GM13976 (cell line): ENCODE measurements at regions not wholly inside any gene's neighbourhood (a gene's known extent, or its start where the extent isn't known, plus 50 kb on each side); places are given as distances from the start of the nearest gene placed in this dataset.

Experiments used
- DNase-seq: peaks from one replicate; pipeline ENCODE4 v3.0.0; 2012; ENCODE audit warnings: low spot score
- in situ Hi-C: fragments of 300-500 bp; cut with MboI; formaldehyde crosslinking; loops from one replicate; pipeline ENCODE4 v1.12.0; 2022; ENCODE audit warnings: low sequenced_read_pairs, mixed read lengths, inconsistent platforms; ENCODE audit not compliant: unreplicated experiment
- TF ChIP-seq, protein P1 (sequence below): IDR thresholded peaks from 2 replicates; pipeline ENCODE4 v1.5.1; 2012; ENCODE audit warnings: borderline replicate concordance, mild to moderate bottlenecking; ENCODE audit not compliant: insufficient read depth; ENCODE audit errors: extremely low read depth, missing control alignments, control extremely low read depth

DNA sequence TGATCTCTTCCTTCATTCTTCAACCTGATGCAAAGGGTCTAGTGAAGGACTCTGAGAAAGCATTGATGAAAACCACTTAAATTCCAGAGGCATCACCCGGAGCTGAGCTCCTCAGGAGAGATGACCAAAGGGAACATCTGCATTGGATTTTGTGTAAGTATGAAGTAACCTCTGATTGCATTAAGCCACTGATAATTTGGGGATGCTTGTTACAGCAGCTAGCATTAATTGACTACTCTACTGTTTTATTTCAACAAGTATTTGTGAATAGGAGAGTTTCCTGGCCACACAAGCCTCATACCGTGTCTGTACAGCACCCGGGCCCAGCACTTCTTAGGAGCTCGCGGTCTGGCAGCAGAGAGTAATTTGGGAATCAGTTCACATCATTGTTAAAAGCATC, 250.7 kb upstream of the POU3F1 start:
- no peak for DNase-seq
- TF ChIP-seq, protein P1, sequence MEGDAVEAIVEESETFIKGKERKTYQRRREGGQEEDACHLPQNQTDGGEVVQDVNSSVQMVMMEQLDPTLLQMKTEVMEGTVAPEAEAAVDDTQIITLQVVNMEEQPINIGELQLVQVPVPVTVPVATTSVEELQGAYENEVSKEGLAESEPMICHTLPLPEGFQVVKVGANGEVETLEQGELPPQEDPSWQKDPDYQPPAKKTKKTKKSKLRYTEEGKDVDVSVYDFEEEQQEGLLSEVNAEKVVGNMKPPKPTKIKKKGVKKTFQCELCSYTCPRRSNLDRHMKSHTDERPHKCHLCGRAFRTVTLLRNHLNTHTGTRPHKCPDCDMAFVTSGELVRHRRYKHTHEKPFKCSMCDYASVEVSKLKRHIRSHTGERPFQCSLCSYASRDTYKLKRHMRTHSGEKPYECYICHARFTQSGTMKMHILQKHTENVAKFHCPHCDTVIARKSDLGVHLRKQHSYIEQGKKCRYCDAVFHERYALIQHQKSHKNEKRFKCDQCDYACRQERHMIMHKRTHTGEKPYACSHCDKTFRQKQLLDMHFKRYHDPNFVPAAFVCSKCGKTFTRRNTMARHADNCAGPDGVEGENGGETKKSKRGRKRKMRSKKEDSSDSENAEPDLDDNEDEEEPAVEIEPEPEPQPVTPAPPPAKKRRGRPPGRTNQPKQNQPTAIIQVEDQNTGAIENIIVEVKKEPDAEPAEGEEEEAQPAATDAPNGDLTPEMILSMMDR = no peak
- in situ Hi-C loops = no loop called here

- in situ Hi-C loops = no loop called here
- DNase-seq = no peak
- TF ChIP-seq, protein P1 = no peak
Observed at GRCh38 chr1:38296047-38296446, 249.5 kb upstream of the POU3F1 start.

DNA sequence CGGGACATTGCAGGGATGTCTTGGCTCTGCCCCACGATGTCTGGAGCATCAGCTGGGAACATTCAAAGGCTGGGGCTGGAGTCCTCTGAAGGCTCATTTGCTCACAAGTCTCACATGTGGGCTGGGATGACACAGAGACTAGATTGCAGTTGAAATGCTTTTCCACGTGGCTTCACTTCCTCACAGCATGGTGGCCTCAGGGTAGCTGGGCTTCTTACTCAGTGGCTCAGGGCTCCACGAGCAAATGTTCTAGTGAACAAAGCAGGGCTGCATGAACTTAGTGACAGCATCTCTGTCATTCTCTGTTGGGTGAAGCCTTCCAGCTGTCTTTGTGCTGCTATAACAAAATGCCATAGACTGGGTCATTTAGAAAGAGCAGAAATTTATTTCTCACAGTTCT, 247.0 kb upstream of the POU3F1 start:
- in situ Hi-C loops = no loop called here
- no peak for DNase-seq
- TF ChIP-seq, protein P1 = no peak

DNA sequence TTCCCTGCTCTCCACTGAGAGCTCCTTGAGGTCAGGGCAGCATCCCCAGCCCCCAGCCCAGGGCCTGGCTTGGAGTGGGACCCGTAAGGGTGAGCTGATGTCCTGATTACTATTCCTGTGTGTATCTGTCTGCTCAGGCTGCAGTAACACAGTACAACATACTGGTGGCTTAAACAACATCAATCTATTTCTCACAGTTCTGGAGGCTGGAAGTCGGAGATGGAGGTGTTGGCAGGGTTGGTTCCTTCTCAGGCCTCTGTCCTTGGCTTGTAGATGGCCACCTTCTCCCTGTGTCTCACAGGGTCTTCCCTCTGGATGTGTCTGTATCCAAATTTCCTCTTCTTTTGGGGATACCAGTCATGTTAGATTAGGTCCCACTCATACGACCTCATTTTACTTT, 246.4 kb upstream of the POU3F1 start:
- TF ChIP-seq, protein P1 = no peak
- in situ Hi-C loops = no loop called here
- no peak for DNase-seq

DNA sequence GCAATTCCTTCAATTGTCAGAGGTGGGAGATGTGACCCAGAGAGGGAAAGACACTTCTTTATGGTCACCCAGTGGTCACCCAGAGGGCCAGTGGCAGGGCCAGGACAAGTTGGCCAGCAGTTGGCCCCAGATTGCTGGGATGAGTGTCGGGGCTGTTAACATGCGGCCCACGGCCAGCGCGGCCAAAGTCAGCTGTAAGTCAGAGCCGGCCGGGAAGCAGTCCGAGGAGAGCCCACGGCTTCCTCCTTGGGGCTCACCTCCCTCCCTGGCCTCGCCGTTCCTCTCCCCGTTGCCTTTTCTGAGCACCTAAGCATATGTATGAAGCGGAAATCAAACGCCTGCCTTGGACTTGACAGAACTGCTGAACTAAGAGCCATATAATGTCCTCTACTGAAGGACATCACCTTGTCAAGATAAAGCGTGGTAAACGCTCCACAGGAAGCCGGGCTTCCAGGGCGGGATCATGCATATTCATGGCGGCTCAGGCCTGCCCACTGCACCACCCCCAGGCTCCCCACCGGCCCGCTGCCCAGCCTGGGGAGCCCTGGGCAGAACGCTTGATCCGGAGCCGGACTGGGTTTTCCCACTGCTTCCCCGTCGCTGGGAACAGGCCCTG, 245.4 kb upstream of the POU3F1 start:
- DNase-seq = no peak
- TF ChIP-seq, protein P1 = no peak
- in situ Hi-C loops = no loop called here

- in situ Hi-C loops = no loop called here
- DNase-seq = no peak
- TF ChIP-seq, protein P1 = no peak
Observed at GRCh38 chr1:38291336-38291735, 244.7 kb upstream of the POU3F1 start.
